ENCODE measurements at regions not wholly inside any gene's neighbourhood (a gene's known extent, or its start where the extent isn't known, plus 50 kb on each side); places are given as distances from the start of the nearest gene placed in this dataset.

DNA sequence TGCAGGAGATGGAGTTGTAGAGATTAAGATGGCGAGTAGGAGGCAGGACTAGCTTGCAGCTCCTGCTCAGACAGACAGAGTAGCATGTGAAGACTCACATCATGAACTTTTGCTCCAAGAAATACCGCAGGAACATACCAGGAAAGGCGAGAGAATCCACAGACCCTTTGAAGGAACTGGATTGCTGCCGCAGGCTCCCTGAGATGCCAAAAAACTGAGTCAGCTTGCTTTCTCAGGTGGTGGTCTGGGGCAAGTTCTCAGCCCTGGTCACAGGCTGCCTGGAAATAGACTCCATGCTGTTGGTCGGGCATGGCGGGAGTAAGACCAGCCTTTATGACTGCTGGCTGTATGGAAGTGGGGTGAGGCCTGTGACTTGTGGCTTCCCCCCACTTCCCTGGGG, 163.6 kb upstream of the NAV3 start:
- TF ChIP-seq SUZ12 (IDR thresholded peaks at IDR 0.05; ENCODE audit: extremely low read depth, insufficient read depth, insufficient read length) (no peak), ZNF274 (IDR thresholded peaks at IDR 0.05; ENCODE audit: low read depth, low read length) (no peak)

All from NT2/D1 (cell line).